H1 (cell line): ENCODE measurements at regions not wholly inside any gene's neighbourhood (a gene's known extent, or its start where the extent isn't known, plus 50 kb on each side); places are given as distances from the start of the nearest gene placed in this dataset.

Experiments
- ATF2 ChIP-seq: IDR thresholded peaks from 2 replicates; pipeline ENCODE4 v1.6.1; 2012; ENCODE audit warnings: low read length, inconsistent platforms
- ATF3 ChIP-seq: IDR thresholded peaks from 2 replicates; pipeline ENCODE4 v1.6.1; 2011; ENCODE audit warnings: low read depth, mild to moderate bottlenecking, low read length; ENCODE audit not compliant: insufficient read depth
- EZH2 ChIP-seq: fragments of 200-600 bp; sonication (generic); IDR thresholded peaks from 2 replicates; pipeline ENCODE4 v1.7.1; 2012; ENCODE audit warnings: low read depth, mild to moderate bottlenecking, moderate library complexity, low read length, inconsistent platforms; ENCODE audit not compliant: severe bottlenecking
- RXRA ChIP-seq: IDR thresholded peaks from 2 replicates; pipeline ENCODE4 v1.6.1; 2011; ENCODE audit warnings: low read depth, mild to moderate bottlenecking, low read length, moderate library complexity; ENCODE audit not compliant: insufficient read depth
- SIX5 ChIP-seq: IDR thresholded peaks from 2 replicates; pipeline ENCODE4 v1.6.1; 2011; ENCODE audit warnings: mild to moderate bottlenecking, low read depth, low read length
- SP2 ChIP-seq: IDR thresholded peaks from 2 replicates; pipeline ENCODE4 v1.6.1; 2012; ENCODE audit warnings: mild to moderate bottlenecking, low read length, inconsistent platforms
- TAF7 ChIP-seq: optimal IDR thresholded peaks from 2 replicates; pipeline ENCODE3; 2011; ENCODE audit warnings: low read depth, mild to moderate bottlenecking, inconsistent platforms, low read length, moderate library complexity, borderline replicate concordance
- YY1 ChIP-seq: IDR thresholded peaks from 2 replicates; pipeline ENCODE4 v1.6.1; 2011; ENCODE audit warnings: low read depth, mild to moderate bottlenecking, low read length

DNA sequence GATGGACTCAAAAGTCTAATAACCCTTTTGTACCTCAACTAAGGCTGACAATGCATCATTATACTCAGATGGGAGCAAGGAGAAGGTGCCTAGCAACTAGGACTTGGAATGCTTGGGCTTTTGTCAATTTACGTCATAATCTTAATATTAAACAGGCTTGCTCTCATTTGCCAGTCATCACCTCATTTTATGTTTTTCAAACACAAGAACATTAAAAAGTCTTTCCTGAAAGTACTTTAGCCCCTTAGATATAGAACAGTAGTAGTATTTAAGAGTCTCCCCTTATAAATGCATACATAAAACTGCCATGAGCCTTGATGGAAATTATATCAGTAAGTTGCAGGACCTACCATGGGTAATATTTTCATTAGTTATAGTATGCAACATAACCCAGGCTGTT is 150.7 kb upstream of the INTU start (continued):
- TF ChIP-seq YY1, result no peak
- no peak for TF ChIP-seq RXRA
- no peak for TF ChIP-seq TAF7
- no peak for TF ChIP-seq SP2
- no peak for TF ChIP-seq SIX5
- no peak for TF ChIP-seq ATF2
- TF ChIP-seq ATF3, result no peak
- no peak for TF ChIP-seq EZH2
